NAMALWA (cell line): ENCODE measurements at regions not wholly inside any gene's neighbourhood (a gene's known extent, or its start where the extent isn't known, plus 50 kb on each side); places are given as distances from the start of the nearest gene placed in this dataset.

ENCODE experiments used
- DNase-seq: peaks from one replicate; pipeline ENCODE4 v3.0.0-alpha.2; 2015; ENCODE audit warnings: low spot score

- no peak for DNase-seq
These were observed 52.4 kb upstream of the WDR26 start for GRCh38 chr1:224486801-224487583.

- no peak for DNase-seq
These were observed 54.4 kb upstream of the WDR26 start for GRCh38 chr1:224488806-224489499.

- DNase-seq = no peak
These were observed 55.2 kb upstream of the WDR26 start for GRCh38 chr1:224489534-224490365.

- no peak for DNase-seq
These were observed 56.2 kb upstream of the WDR26 start for GRCh38 chr1:224490549-224491537.

GRCh38 chr1:224492015-224492414 lies 57.4 kb upstream of the WDR26 start:
- DNase-seq = no peak

GRCh38 chr1:224492632-224493031 lies 58.0 kb upstream of the WDR26 start:
- DNase-seq = no peak

GRCh38 chr1:224493269-224493668 lies 58.7 kb upstream of the WDR26 start:
- no peak for DNase-seq

- no peak for DNase-seq
These were observed 59.7 kb upstream of the WDR26 start for GRCh38 chr1:224494343-224494742.

- no peak for DNase-seq
These were observed 61.3 kb upstream of the WDR26 start for GRCh38 chr1:224495866-224496265.

- DNase-seq = no peak
These were observed 62.2 kb upstream of the WDR26 start for GRCh38 chr1:224496826-224497225.

- DNase-seq = peak; percentile 13
These were observed 63.3 kb upstream of the WDR26 start for GRCh38 chr1:224497714-224498573.

- DNase-seq = no peak
These were observed 64.1 kb upstream of the WDR26 start for GRCh38 chr1:224498574-224499170.

GRCh38 chr1:224499204-224499603 lies 64.6 kb upstream of the WDR26 start:
- DNase-seq = no peak

GRCh38 chr1:224500796-224501195 lies 66.2 kb upstream of the WDR26 start:
- no peak for DNase-seq

GRCh38 chr1:224501836-224502235 lies 67.2 kb upstream of the WDR26 start:
- DNase-seq = no peak

GRCh38 chr1:224502459-224503160 lies 68.0 kb upstream of the WDR26 start:
- no peak for DNase-seq

GRCh38 chr1:224503161-224504118 lies 68.8 kb upstream of the WDR26 start:
- peak; percentile 37 for DNase-seq
